ENCODE measurements at regions not wholly inside any gene's neighbourhood (a gene's known extent, or its start where the extent isn't known, plus 50 kb on each side); places are given as distances from the start of the nearest gene placed in this dataset.

GRCh38 chr10:131710142-131710861 lies 190.5 kb upstream of the PPP2R2D start:
- DNase-seq (ENCODE audit: low read depth), result no peak

GRCh38 chr10:131722121-131722520 lies 178.7 kb upstream of the PPP2R2D start:
- no peak for DNase-seq (ENCODE audit: low read depth)

- DNase-seq (ENCODE audit: low read depth), result no peak
Observed at GRCh38 chr10:131722525-131723264, 178.1 kb upstream of the PPP2R2D start.

GRCh38 chr10:131723297-131724168 lies 177.3 kb upstream of the PPP2R2D start:
- no peak for DNase-seq (ENCODE audit: low read depth)

GRCh38 chr10:131724169-131724545 lies 176.7 kb upstream of the PPP2R2D start:
- no peak for DNase-seq (ENCODE audit: low read depth)

GRCh38 chr10:131724891-131725580 lies 175.8 kb upstream of the PPP2R2D start:
- DNase-seq (ENCODE audit: low read depth), result no peak

GRCh38 chr10:131725581-131726069 lies 175.2 kb upstream of the PPP2R2D start:
- no peak for DNase-seq (ENCODE audit: low read depth)

GRCh38 chr10:131726076-131726880 lies 174.5 kb upstream of the PPP2R2D start:
- no peak for DNase-seq (ENCODE audit: low read depth)

GRCh38 chr10:131726967-131727366 lies 173.8 kb upstream of the PPP2R2D start:
- DNase-seq (ENCODE audit: low read depth), result no peak

- DNase-seq (ENCODE audit: low read depth), result no peak
Observed at GRCh38 chr10:131727560-131727959, 173.2 kb upstream of the PPP2R2D start.

- DNase-seq (ENCODE audit: low read depth), result no peak
Observed at GRCh38 chr10:131728286-131729228, 172.3 kb upstream of the PPP2R2D start.

- no peak for DNase-seq (ENCODE audit: low read depth)
Observed at GRCh38 chr10:131729361-131729760, 171.4 kb upstream of the PPP2R2D start.

- no peak for DNase-seq (ENCODE audit: low read depth)
Observed at GRCh38 chr10:131729938-131730660, 170.7 kb upstream of the PPP2R2D start.

GRCh38 chr10:131730771-131731497 lies 169.9 kb upstream of the PPP2R2D start:
- DNase-seq (ENCODE audit: low read depth), result no peak

GRCh38 chr10:131731780-131732630 lies 168.8 kb upstream of the PPP2R2D start:
- no peak for DNase-seq (ENCODE audit: low read depth)

GRCh38 chr10:131732631-131733127 lies 168.1 kb upstream of the PPP2R2D start:
- DNase-seq (ENCODE audit: low read depth), result no peak

GRCh38 chr10:131733596-131733995 lies 167.2 kb upstream of the PPP2R2D start:
- no peak for DNase-seq (ENCODE audit: low read depth)

Measured in EH (cell line).